ENCODE measurements at regions not wholly inside any gene's neighbourhood (a gene's known extent, or its start where the extent isn't known, plus 50 kb on each side); places are given as distances from the start of the nearest gene placed in this dataset.

DNA sequence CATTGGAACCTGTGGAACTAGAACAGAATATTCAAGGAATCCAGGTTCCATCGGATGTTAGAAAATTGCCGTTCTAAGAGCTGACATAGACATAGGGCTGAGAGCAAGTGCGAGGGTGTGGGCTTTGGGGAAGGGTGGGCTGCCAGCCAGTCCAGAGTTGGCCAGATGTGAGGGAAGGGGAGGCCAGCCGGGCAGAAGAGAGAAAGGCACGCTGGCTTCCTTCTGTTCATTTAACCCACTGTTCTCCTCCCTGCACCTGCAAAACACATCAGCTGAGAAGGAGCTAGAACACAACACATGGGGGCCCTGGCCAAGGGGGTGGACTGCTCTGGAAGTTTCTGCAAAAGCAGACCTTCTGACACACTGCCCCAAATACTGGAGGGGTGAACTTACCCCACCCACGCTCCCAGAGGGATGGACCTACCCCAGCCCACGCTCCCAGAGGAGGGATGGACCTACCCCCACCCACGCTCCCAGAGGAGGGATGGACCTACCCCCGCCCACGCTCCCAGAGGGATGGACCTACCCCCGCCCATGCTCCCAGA lies 98.0 kb downstream of the SHANK2 start:
- DNase-seq (ENCODE audit: low read depth in 3 of 3, low spot score in 2 of 3) = no peak

DNA sequence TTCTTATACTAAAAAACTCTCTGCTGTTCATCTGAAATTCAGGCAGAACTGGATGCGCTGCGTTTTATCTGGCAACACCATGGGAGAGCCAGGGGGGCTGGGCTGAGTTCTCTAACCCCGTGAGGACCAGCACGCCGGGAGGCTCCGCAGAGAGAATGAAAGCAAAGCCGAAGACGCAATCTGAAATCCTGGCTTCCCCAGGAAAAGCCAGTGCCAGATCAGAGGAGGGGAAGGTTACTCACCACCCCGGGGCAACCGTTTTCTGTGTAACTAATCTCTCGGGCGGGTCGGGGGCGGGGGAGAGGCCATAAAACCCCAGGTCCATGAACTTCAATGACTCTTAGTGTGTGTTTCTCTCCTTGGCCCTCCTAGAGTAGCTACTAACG lies 99.4 kb downstream of the SHANK2 start:
- peak in 1 of 3 donors; percentile 36 for DNase-seq (ENCODE audit: low read depth in 3 of 3, low spot score in 2 of 3)

DNA sequence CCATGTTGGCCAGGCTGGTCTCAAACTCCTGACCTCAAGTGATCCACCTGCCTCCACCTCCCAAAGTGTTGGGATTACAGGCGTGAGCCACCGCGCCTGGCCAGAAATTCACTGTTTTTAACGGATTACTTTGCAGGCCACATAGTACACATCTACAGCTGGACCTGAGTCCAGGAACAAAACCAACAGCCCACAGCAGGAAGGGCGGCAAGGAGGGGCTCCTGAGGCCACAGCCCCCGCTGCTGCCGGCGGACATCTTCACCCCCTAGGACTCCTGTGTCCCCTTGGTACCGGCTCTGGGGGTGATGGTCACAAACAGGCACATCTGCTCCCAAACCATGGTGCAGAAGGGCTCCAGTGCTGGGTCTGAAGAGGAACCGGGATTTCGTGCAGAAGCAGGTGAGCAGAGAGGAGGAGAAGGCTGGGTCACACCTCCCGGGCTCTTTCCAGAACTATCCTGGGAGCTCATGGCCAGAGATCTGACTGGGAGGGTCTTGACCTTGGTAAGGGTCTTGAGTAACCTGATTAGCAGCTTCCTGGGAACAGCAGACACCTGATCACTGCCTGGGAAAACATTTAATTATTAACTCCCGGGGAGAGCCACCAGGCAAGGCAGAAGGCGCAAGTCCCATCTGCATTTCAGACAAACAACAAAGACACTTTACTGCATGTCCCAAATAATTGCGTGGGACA lies 99.9 kb downstream of the SHANK2 start:
- peak in 1 of 3 donors; percentile 26 for DNase-seq (ENCODE audit: low read depth in 3 of 3, low spot score in 2 of 3)

DNA sequence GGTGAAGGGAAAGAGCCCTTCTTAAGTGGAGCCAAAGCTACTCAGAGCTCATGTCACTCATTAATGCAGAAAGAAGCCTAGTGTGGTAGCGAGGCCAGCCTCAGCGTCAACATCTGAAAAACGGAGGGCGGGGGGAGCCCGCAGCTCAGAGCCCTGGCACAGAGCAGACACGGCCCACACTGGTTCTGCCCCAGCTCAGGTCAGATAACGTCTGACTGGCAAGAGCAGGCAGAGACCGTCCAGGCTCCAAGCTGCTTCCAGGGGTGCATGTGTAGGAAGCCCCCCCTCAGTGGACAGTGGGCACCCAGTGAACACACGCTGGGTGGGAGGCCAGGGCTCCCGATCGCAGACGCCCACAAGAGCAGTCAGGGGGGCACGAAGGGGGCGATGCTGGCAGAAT lies 100.8 kb downstream of the SHANK2 start:
- DNase-seq (ENCODE audit: low read depth in 3 of 3, low spot score in 2 of 3) = no peak

DNA sequence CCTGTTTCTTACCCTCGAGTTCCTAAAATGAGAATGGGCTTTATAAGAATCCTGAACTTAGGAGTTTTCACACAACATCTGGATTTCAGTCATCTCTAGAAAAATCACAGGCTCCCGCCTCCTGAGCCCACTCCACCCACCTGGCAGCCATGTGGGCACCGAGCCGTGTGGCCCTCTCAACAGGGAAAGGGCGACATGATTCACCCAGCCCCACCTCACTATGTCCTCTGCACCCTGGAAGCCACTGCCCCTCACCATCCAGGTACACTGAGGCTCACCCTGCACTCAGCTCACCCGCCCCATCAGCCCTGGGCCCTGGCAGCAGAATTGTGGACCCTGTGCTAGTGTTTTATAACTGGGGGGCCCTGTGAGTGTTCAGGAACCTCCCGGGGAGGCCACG lies 101.5 kb downstream of the SHANK2 start:
- no peak for DNase-seq (ENCODE audit: low read depth in 3 of 3, low spot score in 2 of 3)

DNA sequence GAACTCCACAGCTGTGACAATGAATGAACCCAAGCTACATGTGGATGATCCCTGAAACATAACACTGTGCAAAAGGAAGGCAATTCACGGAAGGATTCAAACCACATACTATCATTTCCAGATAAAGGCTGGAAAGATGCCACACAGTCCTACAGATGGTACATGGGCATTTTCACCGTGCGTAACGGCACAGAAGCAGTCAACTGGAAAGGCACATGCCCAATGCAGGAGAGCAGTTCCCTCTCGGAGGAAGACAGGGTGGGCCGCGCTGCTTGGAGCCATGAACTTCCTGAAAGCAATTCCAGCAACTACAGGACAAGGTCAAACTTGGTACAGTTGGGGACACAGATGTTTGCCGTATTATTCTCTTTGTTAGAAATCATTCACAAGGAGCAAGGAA lies 103.7 kb downstream of the SHANK2 start:
- no peak for DNase-seq (ENCODE audit: low read depth in 3 of 3, low spot score in 2 of 3)

DNA sequence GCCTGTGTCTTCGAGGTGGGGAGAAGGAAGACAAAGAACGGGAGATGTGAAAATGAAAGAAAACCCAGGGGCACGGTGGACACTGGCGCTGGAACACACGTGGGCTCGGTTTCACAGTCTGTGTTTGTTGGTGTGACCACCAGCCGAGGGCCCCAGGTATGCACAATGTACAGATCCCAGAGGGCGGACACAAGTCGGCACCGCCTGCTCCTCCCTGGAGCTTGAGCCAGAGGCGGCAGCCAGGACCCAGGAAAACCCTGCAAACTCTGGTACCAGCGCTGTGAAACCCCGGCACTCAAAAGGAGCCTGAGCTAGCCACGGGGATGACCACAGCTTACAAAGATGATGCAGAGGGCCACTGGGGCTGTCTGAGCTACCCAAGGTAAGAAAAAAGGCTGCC lies 105.0 kb downstream of the SHANK2 start:
- DNase-seq (ENCODE audit: low read depth in 3 of 3, low spot score in 2 of 3) = no peak

DNA sequence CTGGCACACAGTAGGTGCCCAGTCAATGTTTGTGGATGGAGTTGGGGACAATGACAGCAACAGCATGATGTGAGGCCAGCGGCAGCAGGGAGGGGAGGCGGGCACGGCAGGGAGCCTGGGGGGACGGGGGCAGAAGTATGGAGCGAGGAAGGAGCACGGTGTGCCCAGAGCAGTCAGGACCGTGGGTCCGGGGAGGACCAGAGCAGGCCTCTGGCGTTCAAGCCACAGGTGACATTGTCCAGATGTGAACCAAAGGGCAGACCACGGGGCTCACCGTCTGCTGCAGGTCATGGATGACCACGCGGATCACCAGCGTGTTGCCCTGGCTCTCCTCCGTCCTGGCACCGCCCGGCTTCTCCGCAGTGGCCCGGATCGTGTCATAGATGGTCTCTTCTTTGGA lies 105.5 kb downstream of the SHANK2 start:
- no peak for DNase-seq (ENCODE audit: low read depth in 3 of 3, low spot score in 2 of 3)

DNA sequence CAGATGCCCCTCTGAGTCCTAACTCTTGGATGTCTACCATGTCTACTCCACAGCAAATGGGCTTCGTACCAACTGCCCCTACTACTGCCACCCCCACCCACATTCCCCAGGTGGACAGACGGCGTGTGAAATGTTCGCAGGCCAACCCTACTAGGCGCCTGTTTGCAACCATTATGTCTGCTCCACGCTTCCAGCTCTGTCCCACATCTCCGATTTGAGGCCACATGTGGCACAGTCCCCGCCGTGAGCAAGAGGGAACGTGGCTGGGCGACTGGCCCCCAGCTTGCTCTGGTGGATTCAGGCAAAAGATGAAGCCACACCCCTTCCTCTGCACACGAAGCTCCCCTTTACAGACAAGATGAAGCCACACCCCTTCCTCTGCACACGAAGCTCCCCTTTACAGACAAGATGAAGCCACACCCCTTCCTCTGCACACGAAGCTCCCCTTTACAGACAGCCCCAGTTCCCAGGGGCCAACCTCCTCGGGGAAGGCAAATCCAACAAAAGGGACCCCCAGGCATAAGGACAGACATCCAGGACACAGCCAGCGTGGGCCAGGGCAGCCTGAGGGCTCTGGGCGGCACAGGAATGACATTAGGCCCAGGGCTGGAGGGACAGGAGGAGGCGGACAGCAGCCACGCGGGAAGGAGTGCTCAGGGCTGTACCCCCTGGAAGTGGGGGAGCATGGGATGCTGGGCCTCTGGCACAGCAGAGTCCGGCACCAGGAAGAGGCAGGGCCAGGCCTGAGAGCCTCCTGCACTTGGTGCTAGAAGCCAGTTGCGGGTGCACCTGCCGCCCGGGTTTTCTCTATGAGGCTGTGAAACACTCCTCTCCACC lies 106.2 kb downstream of the SHANK2 start:
- DNase-seq (ENCODE audit: low read depth in 3 of 3, low spot score in 2 of 3) = no peak

DNA sequence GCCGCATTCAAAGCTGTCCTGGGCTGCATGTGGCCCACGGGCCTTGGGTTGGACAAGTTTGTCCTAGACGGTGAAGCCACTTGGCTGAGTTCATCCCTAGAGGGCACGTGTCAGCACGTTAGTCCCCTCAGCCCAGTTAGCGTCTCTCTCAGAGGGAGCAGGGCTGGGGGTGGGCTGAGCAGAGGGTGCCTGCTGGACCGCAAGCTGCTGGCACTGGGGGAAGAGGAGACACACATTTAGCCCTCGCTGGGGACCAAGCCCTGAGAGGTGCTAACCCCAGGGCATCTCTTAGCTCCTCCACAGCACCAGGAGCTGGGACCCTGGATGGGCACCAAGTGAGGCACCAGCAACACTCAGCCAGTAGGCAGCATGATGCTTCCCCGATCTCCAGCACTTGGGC lies 107.0 kb downstream of the SHANK2 start:
- DNase-seq (ENCODE audit: low read depth in 3 of 3, low spot score in 2 of 3) = no peak

DNA sequence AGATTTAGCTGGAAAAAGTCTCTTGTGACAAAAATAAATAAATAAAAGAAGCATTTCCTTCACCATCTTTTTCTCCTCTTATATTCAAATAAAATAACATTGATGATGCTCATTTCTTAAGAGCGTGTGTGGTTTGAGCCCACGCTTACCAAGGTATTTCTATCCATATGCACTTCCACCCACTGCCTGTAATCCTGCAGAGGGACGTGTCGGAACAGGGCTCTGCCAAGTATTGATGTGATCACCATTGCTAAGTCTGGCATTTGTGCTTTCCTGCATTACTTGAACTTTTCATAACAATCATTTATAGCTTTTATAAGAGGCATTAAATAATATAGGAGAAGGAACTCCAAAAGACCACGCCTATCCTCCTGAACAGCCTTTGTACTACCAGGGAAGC lies 107.6 kb downstream of the SHANK2 start:
- no peak for DNase-seq (ENCODE audit: low read depth in 3 of 3, low spot score in 2 of 3)

DNA sequence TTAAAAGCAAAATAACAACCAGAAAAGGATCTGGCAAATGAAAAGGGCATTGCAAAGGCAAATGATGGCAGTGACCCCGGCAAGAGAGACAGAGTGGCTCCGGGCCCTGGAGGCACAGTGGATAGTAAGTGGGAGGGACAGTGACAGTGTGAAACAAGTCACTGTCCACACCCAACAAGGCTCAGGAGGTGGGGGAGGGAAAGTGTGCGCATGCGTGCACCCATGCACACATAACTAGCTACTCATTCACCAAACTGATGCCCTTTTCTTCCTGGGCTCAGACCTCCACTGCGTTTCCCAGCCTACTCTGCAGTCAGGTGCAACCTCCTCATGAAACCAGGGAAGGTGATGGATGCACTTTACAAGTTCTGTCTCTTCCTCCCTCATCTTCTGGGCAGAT lies 108.4 kb downstream of the SHANK2 start:
- no peak for DNase-seq (ENCODE audit: low read depth in 3 of 3, low spot score in 2 of 3)

DNA sequence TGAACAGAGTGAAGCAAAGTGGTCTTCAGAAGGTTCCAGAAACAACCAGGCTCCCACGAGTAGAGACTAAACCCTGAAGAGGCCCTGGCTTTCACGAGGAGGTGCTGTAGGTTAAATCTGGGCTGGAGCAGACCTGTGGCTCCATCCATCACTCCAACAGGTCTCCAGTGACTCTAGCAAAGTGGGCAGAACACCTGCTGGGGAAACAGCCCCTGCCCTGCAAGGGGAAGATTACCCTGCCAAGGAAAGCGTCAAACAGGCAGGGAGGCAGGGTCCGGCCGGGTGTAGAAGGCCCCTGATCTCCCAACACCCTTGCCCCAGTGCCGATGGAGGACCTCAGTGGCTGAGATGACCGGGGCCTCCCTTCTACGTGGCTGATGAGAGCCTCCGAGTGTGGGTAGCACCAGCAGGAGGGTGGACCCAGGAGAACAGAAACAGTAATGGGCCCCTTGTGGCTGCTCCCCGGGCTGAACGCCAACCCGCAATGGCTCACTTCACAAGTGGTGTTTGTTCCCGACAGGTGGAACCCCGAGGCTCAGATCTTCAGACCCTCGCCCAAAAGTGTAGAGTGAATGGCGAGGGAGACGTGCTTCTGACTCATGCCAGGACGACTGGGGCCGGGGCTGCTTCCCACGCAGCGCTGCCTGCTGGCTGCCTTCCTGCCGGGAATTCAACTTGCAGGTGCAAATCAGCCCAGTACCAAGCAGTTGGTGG lies 112.0 kb downstream of the SHANK2 start:
- no peak for DNase-seq (ENCODE audit: low read depth in 3 of 3, low spot score in 2 of 3)

DNA sequence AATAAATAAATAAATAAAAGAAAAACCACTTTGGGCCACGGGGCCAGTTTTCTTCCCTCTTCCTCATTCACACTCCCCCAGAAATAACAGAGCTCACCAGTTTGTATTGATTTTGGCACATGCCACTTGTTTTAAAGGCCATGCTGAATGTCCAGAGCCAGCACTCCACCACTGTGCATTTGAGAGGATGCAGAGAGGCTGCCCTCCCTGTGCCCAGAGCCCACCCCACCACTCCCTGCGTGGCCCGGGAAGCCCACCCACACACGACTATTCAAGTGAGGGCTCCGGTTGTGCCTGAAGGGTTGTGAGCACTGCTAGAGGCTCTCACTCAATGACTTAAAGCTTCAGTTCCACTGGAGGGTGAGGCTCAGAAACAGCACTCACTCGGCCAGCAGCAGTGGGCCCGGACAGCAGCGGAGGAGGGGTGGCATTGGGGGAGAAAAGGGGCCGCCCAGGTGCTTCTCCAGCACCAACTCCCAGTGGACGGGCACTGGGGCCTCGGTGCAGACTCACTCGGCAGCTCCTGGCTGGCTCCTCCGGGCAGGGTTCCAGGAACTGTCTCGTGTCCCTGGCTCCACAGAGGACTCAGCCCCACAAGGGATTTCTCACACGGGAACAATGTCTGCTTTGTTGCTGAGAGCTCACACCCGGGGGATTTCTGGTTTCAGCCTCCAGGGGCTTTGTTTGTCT lies 112.7 kb downstream of the SHANK2 start:
- DNase-seq (ENCODE audit: low read depth in 3 of 3, low spot score in 2 of 3) = no peak

DNA sequence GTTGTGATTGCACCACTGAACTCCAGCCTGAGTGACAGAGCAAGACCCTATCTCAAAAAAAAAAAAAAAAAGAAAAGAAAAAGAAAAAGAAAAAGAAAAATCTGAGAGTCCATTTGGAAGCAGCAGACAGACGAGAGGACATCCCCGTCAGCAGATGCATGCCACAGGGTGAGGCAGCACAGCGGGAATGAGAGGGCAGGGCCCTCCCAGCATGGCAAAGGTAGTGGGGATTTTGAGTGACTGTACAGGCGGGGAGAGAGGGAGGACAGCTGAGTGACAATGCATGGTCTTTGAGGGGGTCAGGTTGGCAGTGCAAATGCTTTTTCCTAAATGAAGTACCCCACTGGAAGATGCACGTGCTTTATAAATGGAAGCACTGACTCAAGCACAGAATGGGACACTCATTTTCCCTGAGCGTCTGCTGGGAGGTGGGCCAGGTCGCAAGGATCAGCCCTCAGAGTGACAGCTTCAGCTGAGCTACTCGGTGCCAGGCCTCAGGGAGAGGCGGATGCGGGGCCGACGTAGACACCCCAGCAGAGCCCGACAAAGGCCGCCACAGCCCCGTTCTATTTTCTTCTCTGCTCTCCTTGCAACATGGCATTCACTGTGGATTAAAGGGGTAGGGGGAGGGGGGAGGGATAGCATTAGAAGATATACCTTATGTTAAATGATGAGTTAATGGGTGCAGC lies 113.5 kb downstream of the SHANK2 start:
- DNase-seq (ENCODE audit: low read depth in 3 of 3, low spot score in 2 of 3) = no peak

DNA sequence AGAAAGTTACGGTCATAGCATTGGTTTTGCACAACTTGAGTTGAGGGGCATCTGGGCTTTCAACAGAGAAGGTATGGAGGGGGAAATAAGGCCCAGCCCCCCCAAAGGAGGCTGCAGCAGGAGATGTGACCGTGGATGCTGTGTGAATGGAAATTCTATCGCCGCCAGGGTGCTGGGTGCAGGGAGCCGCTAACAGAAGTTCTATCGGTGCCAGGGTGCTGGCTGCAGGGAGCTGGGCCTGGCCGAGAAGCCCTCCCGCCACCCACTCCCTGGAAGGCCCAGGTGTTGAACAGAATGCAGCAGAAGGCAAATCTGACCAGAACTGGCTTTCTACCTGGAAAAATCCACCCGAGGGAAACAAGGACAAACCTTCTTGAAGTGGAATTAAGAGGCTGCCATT lies 115.0 kb downstream of the SHANK2 start:
- no peak for DNase-seq (ENCODE audit: low read depth in 3 of 3, low spot score in 2 of 3)

DNA sequence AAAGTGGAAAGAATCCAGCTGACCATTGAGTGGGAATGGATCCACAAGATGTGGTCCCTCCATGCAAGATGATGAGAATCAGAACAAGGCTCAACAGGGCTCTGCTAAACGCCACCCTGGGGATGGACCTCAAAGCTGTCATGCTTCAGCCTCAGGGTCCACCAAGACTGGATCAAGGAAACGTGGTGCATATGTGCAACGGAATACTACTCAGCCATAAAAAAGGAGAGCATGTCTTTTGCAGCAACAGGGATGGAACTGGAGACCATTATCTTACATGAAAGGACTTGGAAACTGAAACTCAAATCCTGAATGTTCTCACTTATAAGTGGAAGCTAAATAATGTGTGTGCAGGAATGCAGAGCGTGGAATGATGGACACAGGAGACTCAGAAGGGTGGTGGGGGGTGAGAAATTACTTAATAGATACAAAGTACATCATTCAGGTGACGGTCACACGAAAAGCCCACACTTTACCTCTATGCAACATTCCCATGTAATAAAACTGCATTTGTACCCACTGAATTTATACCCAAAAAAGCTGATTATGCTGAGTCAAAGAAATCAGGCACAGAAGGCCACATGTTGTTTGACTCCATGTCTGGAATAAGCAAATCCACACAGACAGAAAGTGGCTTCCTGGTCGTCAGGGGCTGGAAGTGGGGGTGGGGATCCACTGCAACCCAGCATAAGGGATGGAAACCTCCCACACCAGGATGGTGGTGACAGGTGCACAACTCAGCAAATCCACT lies 116.1 kb downstream of the SHANK2 start:
- no peak for DNase-seq (ENCODE audit: low read depth in 3 of 3, low spot score in 2 of 3)

DNA sequence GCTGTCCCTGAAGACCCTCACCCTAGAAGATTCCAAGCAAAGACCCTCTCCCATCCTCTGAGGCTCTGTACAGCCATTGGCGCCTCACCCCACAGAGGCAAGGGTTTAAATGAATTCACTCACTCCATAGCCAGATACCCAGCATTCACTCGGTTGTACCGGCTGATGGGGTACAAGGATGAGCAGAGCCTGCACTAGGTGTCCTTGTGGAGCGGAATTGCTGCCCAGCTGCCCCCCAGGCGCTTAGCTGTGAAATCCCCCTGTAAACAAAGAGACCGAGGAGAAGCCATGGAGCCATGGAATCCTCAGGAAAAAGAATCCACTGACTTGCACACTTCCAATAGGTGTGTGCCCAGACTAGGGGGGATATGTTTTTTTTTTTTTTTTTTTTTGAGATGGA lies 117.3 kb downstream of the SHANK2 start:
- DNase-seq (ENCODE audit: low read depth in 3 of 3, low spot score in 2 of 3) = no peak

DNA sequence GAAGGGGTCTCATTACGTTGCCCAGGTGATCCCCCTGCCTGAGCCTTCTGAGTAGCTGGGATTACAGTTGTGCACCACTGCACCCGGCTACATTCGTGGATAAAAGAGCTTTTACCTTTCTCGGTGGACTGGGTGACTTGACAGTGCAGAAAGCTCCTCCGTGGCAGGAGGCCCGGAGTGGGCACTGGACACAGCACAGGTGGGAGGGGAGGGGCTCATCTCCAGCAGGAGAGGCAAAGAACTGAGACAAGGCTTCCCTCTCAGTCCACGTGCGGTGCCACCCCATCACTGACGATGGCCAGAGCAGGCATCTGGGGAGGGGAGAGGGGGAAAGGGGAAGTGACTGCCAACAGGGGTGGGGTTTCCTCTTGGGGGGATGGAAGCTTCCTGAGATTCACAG lies 118.4 kb downstream of the SHANK2 start:
- DNase-seq (ENCODE audit: low read depth in 3 of 3, low spot score in 2 of 3) = no peak

DNA sequence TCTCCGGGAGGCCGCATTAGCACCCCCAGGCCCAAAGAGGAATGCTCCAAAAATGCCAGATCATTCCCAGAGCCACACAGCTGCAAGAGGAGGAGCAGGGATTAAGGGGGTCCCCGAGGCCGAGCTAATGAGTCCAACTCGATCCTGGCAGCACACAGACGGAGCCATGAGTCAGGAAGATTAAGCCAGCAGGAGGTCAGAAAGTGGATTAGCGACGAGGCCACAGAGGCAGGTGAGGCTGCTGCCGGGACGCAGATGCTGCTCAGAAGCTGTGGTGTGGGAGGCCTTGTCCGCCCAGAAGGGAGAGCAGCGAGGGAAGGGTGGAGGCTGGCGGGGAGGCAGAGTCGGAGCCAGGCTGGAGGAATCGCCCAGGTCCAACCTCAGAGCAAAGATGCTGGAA lies 120.5 kb downstream of the SHANK2 start:
- no peak for DNase-seq (ENCODE audit: low read depth in 3 of 3, low spot score in 2 of 3)
